ENCODE measurements at regions not wholly inside any gene's neighbourhood (a gene's known extent, or its start where the extent isn't known, plus 50 kb on each side); places are given as distances from the start of the nearest gene placed in this dataset.

GRCh38 chr11:112523477-112523876, 262.8 kb upstream of the PLET1 start:
- Histone ChIP-seq H2AK5ac (ENCODE audit: low read length) (no peak overlapping the region), H4K91ac (ENCODE audit: low read depth, low read length) (no peak overlapping the region)

GRCh38 chr11:112523951-112524350, 263.3 kb upstream of the PLET1 start:
- Histone ChIP-seq H2BK12ac (ENCODE audit: low read length) (no peak overlapping the region), H3K27me3 (ENCODE audit: insufficient read depth, low read length) (no peaks in the 10 kb centered on the region), H4K12ac (ENCODE audit: low read depth, low read length) (no peak overlapping the region), H2BK5ac (ENCODE audit: low read depth, low read length, poor library complexity) (no peak overlapping the region), H2AFZ (ENCODE audit: insufficient read depth, low read length, poor library complexity) (no peak overlapping the region), H3K18ac (ENCODE audit: low read length) (no peak overlapping the region), H3K9me3 (ENCODE audit: insufficient read depth, low read depth, low read length) (no peaks in the 10 kb centered on the region), H3K23ac (ENCODE audit: low read length) (no peak overlapping the region), H3K36me3 (ENCODE audit: control insufficient read depth in 1 of 2, insufficient read depth in 2 of 2, low read length in 2 of 2) (no peaks in the 10 kb centered on the region), H3K9ac (ENCODE audit: low read length) (no peak overlapping the region), H3K4me1 (ENCODE audit: control insufficient read depth in 1 of 2, insufficient read depth in 2 of 2, low read length in 2 of 2) (peaks cover 0 to 4% of the 10 kb centered on the region in 2 experiments), H4K8ac (ENCODE audit: low read depth, low read length) (no peak overlapping the region), H3K27ac (ENCODE audit: low read depth, low read length) (no peak overlapping the region), H2AK5ac (ENCODE audit: low read length) (no peak overlapping the region), H3K79me1 (ENCODE audit: low read length) (no peaks in the 10 kb centered on the region), H3K14ac (ENCODE audit: low read length) (no peak overlapping the region), H3K4me2 (ENCODE audit: low read length) (no peak overlapping the region), H2BK120ac (ENCODE audit: insufficient read depth, low read length, poor library complexity) (no peak overlapping the region), H3K4me3 (ENCODE audit: low read depth, low read length) (no peak overlapping the region), H3K4ac (ENCODE audit: low read depth, low read length) (no peak overlapping the region), H3K79me2 (ENCODE audit: control insufficient read depth, insufficient read depth, low read length, poor library complexity) (no peaks in the 10 kb centered on the region), H4K91ac (ENCODE audit: low read depth, low read length) (no peak overlapping the region)
- WGBS (ENCODE audit: extremely low coverage, insufficient coverage, insufficient read length), result no CpG with 5 or more reads among the region's 2 CpGs
- DNase-seq, result no peak

More at GRCh38 chr11:112523477-112523876, 262.8 kb upstream of the PLET1 start:
- Histone ChIP-seq H3K9me3 (ENCODE audit: insufficient read depth, low read depth, low read length) (no peaks in the 10 kb centered on the region), H3K36me3 (ENCODE audit: control insufficient read depth in 1 of 2, insufficient read depth in 2 of 2, low read length in 2 of 2) (no peaks in the 10 kb centered on the region), H3K23ac (ENCODE audit: low read length) (no peak overlapping the region), H3K18ac (ENCODE audit: low read length) (no peak overlapping the region), H4K12ac (ENCODE audit: low read depth, low read length) (no peak overlapping the region), H3K4ac (ENCODE audit: low read depth, low read length) (no peak overlapping the region), H3K27ac (ENCODE audit: low read depth, low read length) (no peak overlapping the region), H4K8ac (ENCODE audit: low read depth, low read length) (no peak overlapping the region), H3K79me2 (ENCODE audit: control insufficient read depth, insufficient read depth, low read length, poor library complexity) (no peaks in the 10 kb centered on the region), H3K79me1 (ENCODE audit: low read length) (no peaks in the 10 kb centered on the region), H3K14ac (ENCODE audit: low read length) (no peak overlapping the region), H2BK12ac (ENCODE audit: low read length) (no peak overlapping the region), H3K9ac (ENCODE audit: low read length) (no peak overlapping the region), H3K4me1 (ENCODE audit: control insufficient read depth in 1 of 2, insufficient read depth in 2 of 2, low read length in 2 of 2) (peaks cover 0 to 4% of the 10 kb centered on the region in 2 experiments), H3K27me3 (ENCODE audit: insufficient read depth, low read length) (no peaks in the 10 kb centered on the region), H2BK5ac (ENCODE audit: low read depth, low read length, poor library complexity) (no peak overlapping the region), H2AFZ (ENCODE audit: insufficient read depth, low read length, poor library complexity) (no peak overlapping the region), H2BK120ac (ENCODE audit: insufficient read depth, low read length, poor library complexity) (no peak overlapping the region), H3K4me2 (ENCODE audit: low read length) (no peak overlapping the region), H3K4me3 (ENCODE audit: low read depth, low read length) (no peak overlapping the region)
- WGBS (ENCODE audit: extremely low coverage, insufficient coverage, insufficient read length), result no CpG with 5 or more reads among the region's 4 CpGs
- no peak for DNase-seq

GRCh38 chr11:112524798-112525197, 264.1 kb upstream of the PLET1 start:
- Histone ChIP-seq H3K27ac (ENCODE audit: low read depth, low read length) (no peak overlapping the region), H4K8ac (ENCODE audit: low read depth, low read length) (no peak overlapping the region)
- no CpG with 5 or more reads among the region's 4 CpGs for WGBS (ENCODE audit: extremely low coverage, insufficient coverage, insufficient read length)

GRCh38 chr11:112525270-112525669, 264.6 kb upstream of the PLET1 start:
- no CpG with 5 or more reads among the region's 5 CpGs for WGBS (ENCODE audit: extremely low coverage, insufficient coverage, insufficient read length)
- Histone ChIP-seq H4K12ac (ENCODE audit: low read depth, low read length) (no peak overlapping the region), H3K4ac (ENCODE audit: low read depth, low read length) (no peak overlapping the region), H2AK5ac (ENCODE audit: low read length) (no peak overlapping the region), H3K27ac (ENCODE audit: low read depth, low read length) (no peak overlapping the region), H3K9ac (ENCODE audit: low read length) (no peak overlapping the region), H3K27me3 (ENCODE audit: insufficient read depth, low read length) (no peaks in the 10 kb centered on the region), H3K18ac (ENCODE audit: low read length) (no peak overlapping the region), H3K9me3 (ENCODE audit: insufficient read depth, low read depth, low read length) (peaks cover 3% of the 10 kb centered on the region), H3K36me3 (ENCODE audit: control insufficient read depth in 1 of 2, insufficient read depth in 2 of 2, low read length in 2 of 2) (no peaks in the 10 kb centered on the region), H2BK120ac (ENCODE audit: insufficient read depth, low read length, poor library complexity) (no peak overlapping the region), H3K14ac (ENCODE audit: low read length) (no peak overlapping the region), H2AFZ (ENCODE audit: insufficient read depth, low read length, poor library complexity) (no peak overlapping the region), H3K4me3 (ENCODE audit: low read depth, low read length) (no peak overlapping the region), H2BK12ac (ENCODE audit: low read length) (no peak overlapping the region), H3K79me1 (ENCODE audit: low read length) (no peaks in the 10 kb centered on the region), H3K4me2 (ENCODE audit: low read length) (no peak overlapping the region), H4K91ac (ENCODE audit: low read depth, low read length) (no peak overlapping the region), H3K23ac (ENCODE audit: low read length) (no peak overlapping the region), H3K79me2 (ENCODE audit: control insufficient read depth, insufficient read depth, low read length, poor library complexity) (no peaks in the 10 kb centered on the region), H3K4me1 (ENCODE audit: control insufficient read depth in 1 of 2, insufficient read depth in 2 of 2, low read length in 2 of 2) (peaks cover 0 to 4% of the 10 kb centered on the region in 2 experiments), H2BK5ac (ENCODE audit: low read depth, low read length, poor library complexity) (no peak overlapping the region), H4K8ac (ENCODE audit: low read depth, low read length) (no peak overlapping the region)
- peak in 1 of 2 donors; percentile 29 for DNase-seq

More at GRCh38 chr11:112524798-112525197, 264.1 kb upstream of the PLET1 start:
- Histone ChIP-seq H2AFZ (ENCODE audit: insufficient read depth, low read length, poor library complexity) (no peak overlapping the region), H3K79me1 (ENCODE audit: low read length) (no peaks in the 10 kb centered on the region), H3K18ac (ENCODE audit: low read length) (no peak overlapping the region), H3K4me3 (ENCODE audit: low read depth, low read length) (no peak overlapping the region), H3K27me3 (ENCODE audit: insufficient read depth, low read length) (no peaks in the 10 kb centered on the region), H3K79me2 (ENCODE audit: control insufficient read depth, insufficient read depth, low read length, poor library complexity) (no peaks in the 10 kb centered on the region), H3K4me2 (ENCODE audit: low read length) (no peak overlapping the region), H3K9me3 (ENCODE audit: insufficient read depth, low read depth, low read length) (peaks cover 2% of the 10 kb centered on the region), H3K4me1 (ENCODE audit: control insufficient read depth in 1 of 2, insufficient read depth in 2 of 2, low read length in 2 of 2) (peaks cover 0 to 4% of the 10 kb centered on the region in 2 experiments), H3K14ac (ENCODE audit: low read length) (no peak overlapping the region), H4K91ac (ENCODE audit: low read depth, low read length) (no peak overlapping the region), H2AK5ac (ENCODE audit: low read length) (no peak overlapping the region), H2BK5ac (ENCODE audit: low read depth, low read length, poor library complexity) (no peak overlapping the region), H3K4ac (ENCODE audit: low read depth, low read length) (no peak overlapping the region), H4K12ac (ENCODE audit: low read depth, low read length) (no peak overlapping the region), H3K9ac (ENCODE audit: low read length) (no peak overlapping the region), H2BK120ac (ENCODE audit: insufficient read depth, low read length, poor library complexity) (no peak overlapping the region), H2BK12ac (ENCODE audit: low read length) (no peak overlapping the region), H3K23ac (ENCODE audit: low read length) (no peak overlapping the region), H3K36me3 (ENCODE audit: control insufficient read depth in 1 of 2, insufficient read depth in 2 of 2, low read length in 2 of 2) (no peaks in the 10 kb centered on the region)
- DNase-seq, result no peak

Data from trophoblast cell (in vitro differentiated cells and primary cell).